GM21619 (cell line): ENCODE measurements at regions not wholly inside any gene's neighbourhood (a gene's known extent, or its start where the extent isn't known, plus 50 kb on each side); places are given as distances from the start of the nearest gene placed in this dataset.

ENCODE experiments used
- ATAC-seq: cut with Tn5 transposase; IDR thresholded peaks from one replicate; pipeline ENCODE4 v1.9.1; 2021; ENCODE audit not compliant: unreplicated experiment

- no peak for ATAC-seq
These were observed 50.3 kb upstream of the GADD45G start for GRCh38 chr9:89554307-89555035.

- no peak for ATAC-seq
These were observed 51.3 kb upstream of the GADD45G start for GRCh38 chr9:89553451-89554010.

DNA sequence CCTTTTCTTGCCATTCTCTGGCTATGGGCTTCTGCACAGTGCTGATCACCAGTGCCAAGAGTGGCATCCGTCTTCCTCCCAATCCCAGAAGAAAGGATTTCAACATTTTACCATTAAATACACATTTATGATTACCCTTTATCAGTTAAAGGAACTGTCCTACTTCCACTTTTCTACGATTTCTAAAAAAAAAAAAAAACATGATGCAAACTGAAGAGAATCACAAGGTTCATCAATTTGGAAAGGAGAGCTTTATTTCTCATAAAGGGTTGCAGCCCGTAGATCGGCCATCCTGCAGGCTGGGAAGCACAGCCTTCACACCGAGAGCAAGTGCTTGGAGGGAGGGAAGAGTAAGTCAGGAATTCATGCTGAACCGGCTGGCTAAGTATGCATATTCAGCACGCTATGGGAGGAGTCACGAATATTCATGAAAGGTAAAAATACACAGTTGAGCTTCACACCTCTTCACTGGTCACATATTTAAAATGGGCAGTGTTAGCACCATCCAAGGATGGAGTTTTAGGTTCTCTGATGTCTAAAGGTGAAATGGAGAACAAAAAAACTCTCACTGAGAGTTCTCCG, 52.5 kb upstream of the SEMA4D start:
- ATAC-seq: no peak

GRCh38 chr9:89549031-89549644, 51.2 kb upstream of the SEMA4D start:
- peak; percentile 90 for ATAC-seq

- ATAC-seq: no peak
These were observed 50.2 kb upstream of the SEMA4D start for GRCh38 chr9:89548071-89548638.
